Calu3 (cell line): ENCODE measurements at regions not wholly inside any gene's neighbourhood (a gene's known extent, or its start where the extent isn't known, plus 50 kb on each side); places are given as distances from the start of the nearest gene placed in this dataset.

Source experiments
- BruUV-seq: library from RNA; stranded (reverse); fragments of 400-500 nt; replicated peaks from 2 replicates; lab custom pipeline; 2021; lab: Mats Ljungman, UMichigan
- CTCF ChIA-PET: fragments of 300-600 bp; sonication (Branson Sonifier 250); formaldehyde crosslinking; loops from one replicate; lab custom pipeline; 2022; ENCODE audit warnings: antibody characterized with exemption; lab: Charles Lee
- DNase-seq: peaks from one replicate; pipeline ENCODE4 v3.0.0; 2022
- H3K27ac Mint-ChIP-seq: one replicate; pipeline ENCODE4 v1.8.0; 2022; ENCODE audit warnings: mixed read lengths; ENCODE audit not compliant: unreplicated experiment
- H3K27me3 Mint-ChIP-seq: one replicate; pipeline ENCODE4 v1.8.0; 2022; ENCODE audit warnings: mixed read lengths; ENCODE audit not compliant: unreplicated experiment
- H3K36me3 Mint-ChIP-seq: one replicate; pipeline ENCODE4 v1.8.0; 2022; ENCODE audit warnings: mild to moderate bottlenecking, moderate library complexity, mixed read lengths; ENCODE audit not compliant: insufficient read depth, unreplicated experiment
- H3K4me1 Mint-ChIP-seq: one replicate; pipeline ENCODE4 v1.8.0; 2022; ENCODE audit warnings: mild to moderate bottlenecking, low read depth, mixed read lengths; ENCODE audit not compliant: unreplicated experiment
- H3K4me3 Mint-ChIP-seq: one replicate; pipeline ENCODE4 v1.8.0; 2022; ENCODE audit warnings: mild to moderate bottlenecking, low read depth, moderate library complexity, mixed read lengths; ENCODE audit not compliant: unreplicated experiment
- H3K9me3 Mint-ChIP-seq: one replicate; pipeline ENCODE4 v1.8.0; 2022; ENCODE audit warnings: low read depth, mixed read lengths; ENCODE audit not compliant: unreplicated experiment
- CTCF ChIP-seq: fragments of 200-600 bp; IDR thresholded peaks from one replicate; pipeline ENCODE4 v1.8.0; 2022; ENCODE audit warnings: antibody characterized with exemption; ENCODE audit not compliant: unreplicated experiment
- intact Hi-C: fragments of 100-400 bp; cut with micrococcal nuclease; formaldehyde crosslinking; loops from one replicate; pipeline ENCODE4 v1.10.0; 2022; ENCODE audit not compliant: unreplicated experiment

GRCh38 chr7:10838228-10838627 lies 135.4 kb upstream of the PHF14 start:
- Mint-ChIP-seq H3K27ac (no peak overlapping the region), H3K4me1 (no peaks in the 10 kb centered on the region), H3K9me3 (peaks cover 5% of the 10 kb centered on the region), H3K36me3 (no peaks in the 10 kb centered on the region), H3K4me3 (no peak overlapping the region), H3K27me3 (no peaks in the 10 kb centered on the region)
- no TSS peak for BruUV-seq
- TF ChIP-seq CTCF, result no peak
- CTCF ChIA-PET, result no interaction called here
- intact Hi-C loops, result no loop called here
- no peak for DNase-seq

GRCh38 chr7:10845225-10845624 lies 128.4 kb upstream of the PHF14 start:
- intact Hi-C loops, result no loop called here
- Mint-ChIP-seq H3K4me3 (no peak overlapping the region), H3K36me3 (no peaks in the 10 kb centered on the region), H3K4me1 (no peaks in the 10 kb centered on the region), H3K9me3 (peaks cover 5% of the 10 kb centered on the region), H3K27ac (no peak overlapping the region), H3K27me3 (no peaks in the 10 kb centered on the region)
- no peak for DNase-seq
- CTCF ChIA-PET, result no interaction called here
- TF ChIP-seq CTCF, result no peak
- no TSS peak for BruUV-seq

DNA sequence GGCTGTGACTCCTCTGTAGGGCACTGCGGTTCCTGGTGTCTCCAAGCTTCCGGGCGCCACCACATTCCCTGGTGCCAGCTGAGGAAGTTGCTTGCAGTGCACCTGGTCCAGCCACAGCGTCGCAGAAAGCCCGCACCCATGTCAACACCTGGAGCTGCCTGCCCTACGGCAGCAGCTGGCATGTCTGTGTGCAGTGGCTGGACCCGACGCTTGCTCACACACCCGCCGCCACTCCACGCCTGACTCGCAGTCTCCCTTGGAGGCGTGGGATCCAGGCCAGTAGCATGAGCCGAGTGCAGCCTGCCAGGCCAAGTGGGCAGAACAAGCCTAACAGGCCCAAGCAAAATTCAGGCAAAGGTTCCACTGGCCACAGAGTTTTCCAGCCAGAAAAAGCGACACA lies 118.1 kb upstream of the PHF14 start:
- Mint-ChIP-seq H3K4me3 (no peak overlapping the region), H3K27me3 (no peaks in the 10 kb centered on the region), H3K4me1 (peaks cover 8% of the 10 kb centered on the region), H3K36me3 (no peaks in the 10 kb centered on the region), H3K9me3 (peaks cover 8% of the 10 kb centered on the region), H3K27ac (no peak overlapping the region)
- BruUV-seq, result no TSS peak
- intact Hi-C loops, result no loop called here
- CTCF ChIA-PET, result interaction anchor here (0.6 kb wide), 1 partner anchor 219 kb away, joined by 3 read pairs; no protein-coding TSS in a partner anchor
- no peak for TF ChIP-seq CTCF
- no peak for DNase-seq

GRCh38 chr7:10860516-10860915 lies 113.2 kb upstream of the PHF14 start:
- intact Hi-C loops, result no loop called here
- no peak overlapping the region for H3K4me3 Mint-ChIP-seq
- H3K4me1 Mint-ChIP-seq, result peaks cover 9% of the 10 kb centered on the region
- CTCF ChIA-PET, result no interaction called here
- no peak overlapping the region for H3K27ac Mint-ChIP-seq
- H3K9me3 Mint-ChIP-seq, result peaks cover 12% of the 10 kb centered on the region
- no TSS peak for BruUV-seq
- DNase-seq, result no peak
- H3K27me3 Mint-ChIP-seq, result no peaks in the 10 kb centered on the region
- no peaks in the 10 kb centered on the region for H3K36me3 Mint-ChIP-seq
- TF ChIP-seq CTCF, result no peak
